GM12892 (cell line): ENCODE measurements at regions not wholly inside any gene's neighbourhood (a gene's known extent, or its start where the extent isn't known, plus 50 kb on each side); places are given as distances from the start of the nearest gene placed in this dataset.

Experiments
- POLR2A ChIP-seq: IDR thresholded peaks from 2 replicates; pipeline ENCODE4 v1.6.1; 2011; ENCODE audit warnings: low read depth, low read length, control low read depth
- POLR2AphosphoS5 ChIP-seq: IDR thresholded peaks from 2 replicates; pipeline ENCODE4 v1.6.1; 2011; ENCODE audit warnings: low read depth, low read length, control low read depth

GRCh38 chr6:27771235-27771634, 141.0 kb downstream of the OR2B2 start:
- no peak for TF ChIP-seq POLR2A
- TF ChIP-seq POLR2AphosphoS5: no peak
